ENCODE measurements at regions not wholly inside any gene's neighbourhood (a gene's known extent, or its start where the extent isn't known, plus 50 kb on each side); places are given as distances from the start of the nearest gene placed in this dataset.

DNA sequence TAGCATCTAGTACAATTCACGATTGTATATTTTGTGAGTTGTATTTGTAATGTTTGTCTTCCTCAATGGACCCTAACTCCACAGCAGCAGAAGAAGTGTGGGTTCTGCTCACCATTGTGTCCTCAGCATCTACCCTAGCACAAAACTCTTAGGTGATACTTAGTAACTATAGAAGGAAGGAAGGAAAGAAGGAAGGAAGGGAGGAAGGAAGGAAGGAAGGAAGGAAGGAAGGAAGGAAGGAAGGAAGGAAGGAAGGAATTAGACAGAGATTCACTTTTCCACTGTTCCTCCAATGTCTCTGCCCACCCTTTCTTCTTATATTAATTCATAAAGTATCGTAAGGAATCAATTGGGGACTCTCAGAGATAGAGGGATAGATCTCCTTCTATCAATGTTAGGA, 288.2 kb downstream of the NFIB start:
- TF ChIP-seq EZH2 (IDR thresholded peaks at IDR 0.05; ENCODE audit: borderline replicate concordance, insufficient read depth, low read depth, low read length, poor library complexity, severe bottlenecking) = no peak
- TF ChIP-seq, protein P1, sequence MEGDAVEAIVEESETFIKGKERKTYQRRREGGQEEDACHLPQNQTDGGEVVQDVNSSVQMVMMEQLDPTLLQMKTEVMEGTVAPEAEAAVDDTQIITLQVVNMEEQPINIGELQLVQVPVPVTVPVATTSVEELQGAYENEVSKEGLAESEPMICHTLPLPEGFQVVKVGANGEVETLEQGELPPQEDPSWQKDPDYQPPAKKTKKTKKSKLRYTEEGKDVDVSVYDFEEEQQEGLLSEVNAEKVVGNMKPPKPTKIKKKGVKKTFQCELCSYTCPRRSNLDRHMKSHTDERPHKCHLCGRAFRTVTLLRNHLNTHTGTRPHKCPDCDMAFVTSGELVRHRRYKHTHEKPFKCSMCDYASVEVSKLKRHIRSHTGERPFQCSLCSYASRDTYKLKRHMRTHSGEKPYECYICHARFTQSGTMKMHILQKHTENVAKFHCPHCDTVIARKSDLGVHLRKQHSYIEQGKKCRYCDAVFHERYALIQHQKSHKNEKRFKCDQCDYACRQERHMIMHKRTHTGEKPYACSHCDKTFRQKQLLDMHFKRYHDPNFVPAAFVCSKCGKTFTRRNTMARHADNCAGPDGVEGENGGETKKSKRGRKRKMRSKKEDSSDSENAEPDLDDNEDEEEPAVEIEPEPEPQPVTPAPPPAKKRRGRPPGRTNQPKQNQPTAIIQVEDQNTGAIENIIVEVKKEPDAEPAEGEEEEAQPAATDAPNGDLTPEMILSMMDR (IDR thresholded peaks at IDR 0.05) = no peak

Measured in B cell (primary cell).